ENCODE measurements at regions not wholly inside any gene's neighbourhood (a gene's known extent, or its start where the extent isn't known, plus 50 kb on each side); places are given as distances from the start of the nearest gene placed in this dataset.
"Not testable (repeated sequence)": the region's sequence is repeated elsewhere in the genome, so short reads cannot be mapped to it uniquely, and the experiment has no call there.

DNA sequence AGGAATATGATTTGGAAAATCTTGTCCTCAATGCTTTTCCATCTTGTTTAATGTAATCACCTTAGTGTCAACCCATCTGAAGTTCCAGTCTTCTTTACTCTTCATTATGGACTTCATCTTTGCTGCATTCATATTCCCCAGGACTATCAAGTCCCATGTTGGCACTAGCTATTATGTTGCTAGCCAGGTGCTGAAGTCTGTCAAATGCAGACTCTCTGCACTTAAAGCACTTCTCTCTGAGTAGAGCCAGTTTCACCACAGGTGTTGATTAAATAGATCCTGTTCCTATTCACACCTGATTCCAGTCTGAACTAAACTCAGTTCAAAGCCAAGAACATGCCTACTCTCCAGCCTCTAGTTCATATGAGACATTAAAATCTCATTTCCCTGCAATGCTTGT lies 75.0 kb upstream of the PKN2 start:
- DNase-seq, result no peak

GRCh38 chr1:88610687-88611086 lies 73.4 kb upstream of the PKN2 start:
- DNase-seq, result no peak

DNA sequence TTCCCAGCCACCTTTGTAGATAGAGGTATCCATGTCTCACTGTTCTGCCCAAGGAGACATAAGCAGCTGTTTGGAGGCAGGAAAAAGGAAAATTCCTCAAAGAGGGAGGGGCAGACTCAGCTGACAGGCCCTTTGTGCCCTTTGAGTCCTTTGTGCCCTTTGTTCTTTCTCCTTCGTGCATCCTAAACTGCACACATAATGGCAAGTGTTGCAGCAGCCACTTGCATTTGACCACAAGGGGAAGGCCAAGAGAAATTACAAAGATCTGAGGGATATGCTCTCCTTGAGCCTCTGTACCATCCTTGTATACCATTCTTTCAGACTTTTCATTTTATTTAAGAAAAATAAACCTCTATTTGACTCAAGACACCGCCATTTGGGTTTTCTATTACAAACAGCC lies 71.8 kb upstream of the PKN2 start:
- DNase-seq, result no peak

- no peak for DNase-seq
These were observed 71.3 kb upstream of the PKN2 start for GRCh38 chr1:88612773-88613172.

DNA sequence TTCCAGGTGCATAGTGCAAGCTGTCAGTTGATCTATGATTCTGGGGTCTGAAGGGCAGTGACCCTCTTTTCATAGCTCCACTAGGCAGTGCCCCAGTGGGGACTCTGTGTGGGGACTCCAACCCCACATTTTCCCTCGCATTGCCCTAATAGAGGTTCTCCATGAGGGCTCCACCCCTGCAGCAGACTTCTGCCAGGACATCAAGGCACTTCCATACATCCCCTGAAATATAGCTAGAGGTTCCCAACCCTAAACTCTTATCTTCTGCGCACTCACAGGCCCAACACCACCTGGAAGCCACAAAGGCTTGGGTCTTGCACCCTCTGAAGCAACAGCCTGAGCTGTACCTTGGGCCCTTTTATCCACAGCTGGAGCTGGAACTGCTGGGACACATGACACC lies 65.7 kb upstream of the PKN2 start:
- no peak for DNase-seq

DNA sequence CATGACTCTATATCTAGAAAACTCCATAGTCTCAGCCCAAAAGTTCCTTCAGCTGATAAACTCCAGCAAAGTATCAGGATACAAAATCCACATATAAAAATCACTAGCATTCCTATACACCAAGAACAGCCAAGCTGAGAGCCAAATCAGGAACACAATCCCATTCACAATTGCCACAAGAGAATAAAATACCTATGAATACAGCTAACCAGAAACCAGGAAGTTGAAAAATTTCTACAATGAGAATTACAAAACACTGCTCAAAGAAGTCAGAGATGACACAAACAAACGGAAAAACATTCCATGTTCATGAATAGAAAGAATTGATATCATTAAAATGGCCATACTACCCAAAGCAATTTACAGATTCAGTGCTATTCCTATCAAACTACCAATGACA lies 61.0 kb upstream of the PKN2 start:
- not testable (repeated sequence) for DNase-seq
